ENCODE measurements at regions not wholly inside any gene's neighbourhood (a gene's known extent, or its start where the extent isn't known, plus 50 kb on each side); places are given as distances from the start of the nearest gene placed in this dataset.

DNA sequence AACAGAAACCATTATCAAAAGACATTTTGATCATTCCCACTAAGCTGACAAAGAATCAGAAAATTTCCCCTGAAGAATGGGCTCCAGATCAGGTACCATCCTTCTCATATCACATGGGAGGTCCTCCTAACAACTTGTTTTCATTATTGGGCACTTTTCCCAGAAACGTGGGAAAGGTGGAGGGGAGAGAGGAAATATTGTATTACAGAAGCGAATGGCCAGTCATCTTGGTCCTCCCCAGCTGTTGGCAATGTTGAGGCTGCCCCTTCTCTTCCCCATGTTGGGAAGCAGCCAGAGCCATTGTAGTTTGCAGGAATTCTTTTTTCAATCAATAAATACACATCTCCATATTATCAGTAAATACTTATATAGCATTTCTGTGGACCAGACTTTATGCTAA lies 126.2 kb upstream of the ZNF608 start:
- no peaks in the 10 kb centered on the region for H4K20me1 ChIP-seq (ENCODE audit: insufficient read depth, low read length)
- no TSS peak for BruUV-seq (replicated peaks)
- intact Hi-C loops (cut with micrococcal nuclease; ENCODE audit: unreplicated experiment), result no loop called here
- H3K4me1 ChIP-seq (ENCODE audit: insufficient read depth, low read length, poor library complexity, severe bottlenecking), result no peaks in the 10 kb centered on the region
- no peaks in the 10 kb centered on the region for H3K9me3 ChIP-seq (ENCODE audit: low read length)
- TF ChIP-seq EZH2phosphoT487 (IDR thresholded peaks at IDR 0.05; ENCODE audit: borderline replicate concordance, low read depth, low read length), result no peak
- TF ChIP-seq, protein P1, sequence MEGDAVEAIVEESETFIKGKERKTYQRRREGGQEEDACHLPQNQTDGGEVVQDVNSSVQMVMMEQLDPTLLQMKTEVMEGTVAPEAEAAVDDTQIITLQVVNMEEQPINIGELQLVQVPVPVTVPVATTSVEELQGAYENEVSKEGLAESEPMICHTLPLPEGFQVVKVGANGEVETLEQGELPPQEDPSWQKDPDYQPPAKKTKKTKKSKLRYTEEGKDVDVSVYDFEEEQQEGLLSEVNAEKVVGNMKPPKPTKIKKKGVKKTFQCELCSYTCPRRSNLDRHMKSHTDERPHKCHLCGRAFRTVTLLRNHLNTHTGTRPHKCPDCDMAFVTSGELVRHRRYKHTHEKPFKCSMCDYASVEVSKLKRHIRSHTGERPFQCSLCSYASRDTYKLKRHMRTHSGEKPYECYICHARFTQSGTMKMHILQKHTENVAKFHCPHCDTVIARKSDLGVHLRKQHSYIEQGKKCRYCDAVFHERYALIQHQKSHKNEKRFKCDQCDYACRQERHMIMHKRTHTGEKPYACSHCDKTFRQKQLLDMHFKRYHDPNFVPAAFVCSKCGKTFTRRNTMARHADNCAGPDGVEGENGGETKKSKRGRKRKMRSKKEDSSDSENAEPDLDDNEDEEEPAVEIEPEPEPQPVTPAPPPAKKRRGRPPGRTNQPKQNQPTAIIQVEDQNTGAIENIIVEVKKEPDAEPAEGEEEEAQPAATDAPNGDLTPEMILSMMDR (conservative IDR thresholded peaks at IDR 0.05; ENCODE audit: low read length), result no peak
- H3K4me3 ChIP-seq (ENCODE audit: low read depth, low read length, poor library complexity, severe bottlenecking), result no peak overlapping the region
- no peak overlapping the region for H3K27ac ChIP-seq (ENCODE audit: low read depth, low read length, poor library complexity, severe bottlenecking)
- no peaks in the 10 kb centered on the region for H3K9me2 ChIP-seq (ENCODE audit: insufficient read depth, low read length)
- ChIA-PET POLR2A (interaction anchor here (0.5 to 1.9 kb wide), 7 partner anchors 13 to 932 kb away, joined by 3 to 6 read pairs (median 4); no protein-coding TSS in a partner anchor), CTCF (ENCODE audit: unreplicated experiment) (no interaction called here)
- H2AFZ ChIP-seq (ENCODE audit: low read length), result no peak overlapping the region
- H3K36me3 ChIP-seq (ENCODE audit: insufficient read depth, low read length), result no peaks in the 10 kb centered on the region
- H3K79me2 ChIP-seq (ENCODE audit: insufficient read depth, low read depth, low read length), result no peaks in the 10 kb centered on the region
- DNase-seq (ENCODE audit: low spot score), result no peak
- H3K4me2 ChIP-seq (ENCODE audit: low read length), result no peak overlapping the region

DNA sequence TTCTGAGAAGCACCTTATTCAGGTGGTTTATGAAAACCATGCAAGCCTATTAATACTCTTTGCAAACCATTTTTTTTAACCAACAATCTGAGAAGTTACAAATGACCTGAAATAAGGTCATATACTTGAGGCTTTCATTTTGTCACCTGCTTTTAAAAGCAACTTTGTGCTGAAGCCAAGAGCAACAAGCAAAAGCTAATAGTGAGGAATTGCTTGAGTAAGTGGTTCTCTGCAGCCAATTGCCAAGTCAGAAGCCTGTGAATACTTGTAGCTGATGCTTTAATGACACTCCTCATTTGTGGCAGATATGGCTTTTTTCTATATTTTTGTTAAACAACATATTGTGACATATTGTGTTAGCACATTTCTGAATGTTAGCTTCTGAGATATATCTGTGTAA lies 126.7 kb upstream of the ZNF608 start:
- no TSS peak for BruUV-seq (replicated peaks)
- H3K4me3 ChIP-seq (ENCODE audit: low read depth, low read length, poor library complexity, severe bottlenecking), result no peak overlapping the region
- TF ChIP-seq, protein P1 (conservative IDR thresholded peaks at IDR 0.05; ENCODE audit: low read length), result no peak
- no peak for TF ChIP-seq EZH2phosphoT487 (IDR thresholded peaks at IDR 0.05; ENCODE audit: borderline replicate concordance, low read depth, low read length)
- H3K9me2 ChIP-seq (ENCODE audit: insufficient read depth, low read length), result no peaks in the 10 kb centered on the region
- H3K27ac ChIP-seq (ENCODE audit: low read depth, low read length, poor library complexity, severe bottlenecking), result no peak overlapping the region
- H3K36me3 ChIP-seq (ENCODE audit: insufficient read depth, low read length), result no peaks in the 10 kb centered on the region
- H3K4me2 ChIP-seq (ENCODE audit: low read length), result no peak overlapping the region
- ChIA-PET CTCF (ENCODE audit: unreplicated experiment) (no interaction called here), POLR2A (interaction anchor here (0.5 to 1.9 kb wide), 5 partner anchors 14 to 933 kb away, joined by 3 to 4 read pairs (median 3); no protein-coding TSS in a partner anchor)
- DNase-seq (ENCODE audit: low spot score), result no peak
- intact Hi-C loops (cut with micrococcal nuclease; ENCODE audit: unreplicated experiment), result no loop called here
- no peaks in the 10 kb centered on the region for H4K20me1 ChIP-seq (ENCODE audit: insufficient read depth, low read length)
- H2AFZ ChIP-seq (ENCODE audit: low read length), result no peak overlapping the region
- no peaks in the 10 kb centered on the region for H3K79me2 ChIP-seq (ENCODE audit: insufficient read depth, low read depth, low read length)
- H3K9me3 ChIP-seq (ENCODE audit: low read length), result no peaks in the 10 kb centered on the region
- H3K4me1 ChIP-seq (ENCODE audit: insufficient read depth, low read length, poor library complexity, severe bottlenecking), result no peaks in the 10 kb centered on the region

DNA sequence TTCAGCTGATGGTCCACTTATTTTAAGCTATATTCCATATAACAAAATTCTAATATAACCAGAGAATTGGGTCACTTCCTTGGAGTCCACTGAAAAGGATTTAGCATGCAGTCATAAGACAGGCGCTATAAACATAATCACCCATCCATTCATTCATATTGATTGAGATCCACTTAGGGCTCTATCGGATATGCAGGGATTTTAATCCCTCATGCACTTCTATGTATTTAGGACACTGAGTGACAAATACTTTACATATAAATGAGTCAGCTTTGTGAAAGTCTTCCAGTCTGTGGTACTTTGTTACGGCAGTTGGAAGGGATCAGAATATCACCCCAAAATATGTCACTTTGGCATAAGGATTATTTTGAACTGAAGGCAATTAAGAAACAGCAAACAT lies 127.3 kb upstream of the ZNF608 start:
- Histone ChIP-seq H3K79me2 (ENCODE audit: insufficient read depth, low read depth, low read length) (no peaks in the 10 kb centered on the region), H2AFZ (ENCODE audit: low read length) (no peak overlapping the region), H3K4me2 (ENCODE audit: low read length) (no peak overlapping the region), H3K27ac (ENCODE audit: low read depth, low read length, poor library complexity, severe bottlenecking) (no peak overlapping the region), H3K9me2 (ENCODE audit: insufficient read depth, low read length) (no peaks in the 10 kb centered on the region), H3K36me3 (ENCODE audit: insufficient read depth, low read length) (no peaks in the 10 kb centered on the region), H4K20me1 (ENCODE audit: insufficient read depth, low read length) (no peaks in the 10 kb centered on the region), H3K4me3 (ENCODE audit: low read depth, low read length, poor library complexity, severe bottlenecking) (no peak overlapping the region), H3K9me3 (ENCODE audit: low read length) (no peaks in the 10 kb centered on the region), H3K4me1 (ENCODE audit: insufficient read depth, low read length, poor library complexity, severe bottlenecking) (no peaks in the 10 kb centered on the region)
- intact Hi-C loops (cut with micrococcal nuclease; ENCODE audit: unreplicated experiment), result no loop called here
- no peak for DNase-seq (ENCODE audit: low spot score)
- no TSS peak for BruUV-seq (replicated peaks)
- ChIA-PET POLR2A (interaction anchor here (0.6 to 1.9 kb wide), 5 partner anchors 14 to 304 kb away, joined by 3 to 4 read pairs (median 3); no protein-coding TSS in a partner anchor), CTCF (ENCODE audit: unreplicated experiment) (no interaction called here)
- TF ChIP-seq, protein P1 (conservative IDR thresholded peaks at IDR 0.05; ENCODE audit: low read length), result no peak
- no peak for TF ChIP-seq EZH2phosphoT487 (IDR thresholded peaks at IDR 0.05; ENCODE audit: borderline replicate concordance, low read depth, low read length)
